HepG2 (cell line): ENCODE measurements at regions not wholly inside any gene's neighbourhood (a gene's known extent, or its start where the extent isn't known, plus 50 kb on each side); places are given as distances from the start of the nearest gene placed in this dataset.

Experiments
- ZNF251 ChIP-seq: sonication (generic); formaldehyde crosslinking; IDR thresholded peaks from 2 replicates; pipeline ENCODE4 v1.9.0; 2021; ENCODE audit warnings: mild to moderate bottlenecking, missing genetic modification reagents
- TF ChIP-seq, protein P1 (sequence below): sonication (generic); formaldehyde crosslinking; IDR thresholded peaks from 2 replicates; pipeline ENCODE4 v1.5.0; 2020; ENCODE audit warnings: mild to moderate bottlenecking, missing genetic modification reagents, moderate library complexity

DNA sequence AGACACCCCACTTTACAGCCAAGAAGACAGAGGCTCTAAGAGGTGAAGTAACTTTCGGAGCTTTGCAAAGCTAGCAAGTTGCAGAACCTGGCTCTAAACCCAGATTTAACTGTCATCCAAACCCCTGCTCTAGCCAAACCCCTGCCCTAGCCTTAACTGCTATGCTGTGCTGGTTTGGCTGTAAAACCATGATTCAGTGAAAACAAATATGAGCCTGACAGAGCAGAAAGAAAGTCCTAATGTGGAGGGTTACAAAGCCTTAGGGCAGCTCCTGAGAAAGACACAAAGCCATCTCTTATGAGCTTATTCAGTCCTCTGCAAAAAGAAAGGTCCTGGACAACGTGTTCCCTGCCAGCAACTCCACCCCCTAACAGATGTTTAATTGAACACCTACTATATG, 172.8 kb downstream of the KATNAL1 start:
- TF ChIP-seq, protein P1, sequence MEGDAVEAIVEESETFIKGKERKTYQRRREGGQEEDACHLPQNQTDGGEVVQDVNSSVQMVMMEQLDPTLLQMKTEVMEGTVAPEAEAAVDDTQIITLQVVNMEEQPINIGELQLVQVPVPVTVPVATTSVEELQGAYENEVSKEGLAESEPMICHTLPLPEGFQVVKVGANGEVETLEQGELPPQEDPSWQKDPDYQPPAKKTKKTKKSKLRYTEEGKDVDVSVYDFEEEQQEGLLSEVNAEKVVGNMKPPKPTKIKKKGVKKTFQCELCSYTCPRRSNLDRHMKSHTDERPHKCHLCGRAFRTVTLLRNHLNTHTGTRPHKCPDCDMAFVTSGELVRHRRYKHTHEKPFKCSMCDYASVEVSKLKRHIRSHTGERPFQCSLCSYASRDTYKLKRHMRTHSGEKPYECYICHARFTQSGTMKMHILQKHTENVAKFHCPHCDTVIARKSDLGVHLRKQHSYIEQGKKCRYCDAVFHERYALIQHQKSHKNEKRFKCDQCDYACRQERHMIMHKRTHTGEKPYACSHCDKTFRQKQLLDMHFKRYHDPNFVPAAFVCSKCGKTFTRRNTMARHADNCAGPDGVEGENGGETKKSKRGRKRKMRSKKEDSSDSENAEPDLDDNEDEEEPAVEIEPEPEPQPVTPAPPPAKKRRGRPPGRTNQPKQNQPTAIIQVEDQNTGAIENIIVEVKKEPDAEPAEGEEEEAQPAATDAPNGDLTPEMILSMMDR (CRISPR knock-in tag): no peak
- TF ChIP-seq ZNF251: no peak
